ENCODE measurements at regions not wholly inside any gene's neighbourhood (a gene's known extent, or its start where the extent isn't known, plus 50 kb on each side); places are given as distances from the start of the nearest gene placed in this dataset.
A peak's percentile ranks its signal among the peaks of the same experiment; 100 is the strongest.

- peak; percentile 58 for DNase-seq (ENCODE audit: low read depth, low spot score)
These were observed 948.7 kb downstream of the KCNJ2 start for GRCh38 chr17:71118039-71118438.

- no peak for DNase-seq (ENCODE audit: low read depth, low spot score)
These were observed 958.1 kb downstream of the KCNJ2 start for GRCh38 chr17:71127416-71127815.

GRCh38 chr17:71142333-71142732 is 973.0 kb downstream of the KCNJ2 start:
- no peak for DNase-seq (ENCODE audit: low read depth, low spot score)

DNA sequence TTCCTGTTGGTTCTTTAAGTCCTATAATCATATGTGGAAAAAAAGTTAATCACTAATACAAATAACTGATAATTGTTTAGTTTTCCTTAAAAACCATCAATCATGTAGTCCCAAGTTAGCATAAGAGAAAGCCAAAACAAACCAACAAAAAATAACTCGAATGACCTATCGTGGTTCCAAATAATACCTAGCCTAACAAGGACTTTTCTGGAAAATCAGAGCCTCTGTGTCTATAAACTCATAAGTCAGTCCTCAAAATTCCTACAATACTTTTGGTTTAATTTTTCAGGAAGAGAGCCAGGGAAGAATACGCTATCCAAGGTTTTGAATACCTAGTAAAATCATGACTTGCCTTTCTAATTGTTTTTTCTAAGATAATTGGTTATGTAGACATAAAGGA is 975.3 kb upstream of the SOX9 start:
- DNase-seq (ENCODE audit: low read depth, low spot score), result peak; percentile 24

DNA sequence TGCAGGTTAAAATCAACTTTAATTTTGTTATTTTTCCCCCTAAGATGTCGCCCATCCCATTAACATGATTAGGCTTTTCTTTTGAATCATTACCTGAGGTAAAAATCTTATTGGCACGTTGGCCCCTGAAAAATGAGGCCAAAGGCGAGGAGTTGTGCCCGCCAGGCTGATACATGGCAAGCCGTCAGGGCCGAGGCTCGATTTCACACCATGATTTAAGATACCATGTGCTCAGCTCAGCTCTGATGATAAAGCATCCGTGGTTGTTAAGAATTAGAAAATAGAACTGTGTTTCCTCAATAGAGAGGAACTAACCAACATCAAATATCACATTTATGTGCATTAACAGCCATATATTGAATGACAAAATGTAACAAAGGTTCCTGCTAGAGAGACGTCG is 972.9 kb upstream of the SOX9 start:
- no peak for DNase-seq (ENCODE audit: low read depth, low spot score)

DNA sequence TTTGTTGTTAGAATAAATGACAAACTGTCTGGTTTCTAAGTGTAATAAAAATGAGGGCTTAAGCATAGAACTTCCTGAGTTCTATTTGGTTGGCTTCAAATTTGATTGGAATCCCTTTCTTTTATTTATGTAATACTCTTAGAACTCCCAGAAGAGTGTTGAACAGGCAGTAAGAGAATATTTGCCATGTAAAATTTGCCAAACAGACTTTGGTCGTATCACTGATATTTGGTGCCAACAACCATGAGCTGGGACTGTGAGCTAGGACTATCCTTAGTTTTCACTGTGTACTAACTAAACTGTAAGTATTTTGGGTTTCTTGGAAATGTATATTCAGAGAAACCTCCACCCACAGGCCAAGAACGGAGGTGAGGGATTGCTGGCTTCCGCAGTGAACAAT is 971.2 kb upstream of the SOX9 start:
- DNase-seq (ENCODE audit: low read depth, low spot score), result no peak

GRCh38 chr17:71157297-71157696 is 963.5 kb upstream of the SOX9 start:
- DNase-seq (ENCODE audit: low read depth, low spot score), result no peak

GRCh38 chr17:71158437-71158836 is 962.4 kb upstream of the SOX9 start:
- DNase-seq (ENCODE audit: low read depth, low spot score), result no peak

GRCh38 chr17:71163121-71163812 is 957.6 kb upstream of the SOX9 start:
- peak; percentile 89 for DNase-seq (ENCODE audit: low read depth, low spot score)

- DNase-seq (ENCODE audit: low read depth, low spot score), result no peak
These were observed 957.1 kb upstream of the SOX9 start for GRCh38 chr17:71163813-71164122.

DNA sequence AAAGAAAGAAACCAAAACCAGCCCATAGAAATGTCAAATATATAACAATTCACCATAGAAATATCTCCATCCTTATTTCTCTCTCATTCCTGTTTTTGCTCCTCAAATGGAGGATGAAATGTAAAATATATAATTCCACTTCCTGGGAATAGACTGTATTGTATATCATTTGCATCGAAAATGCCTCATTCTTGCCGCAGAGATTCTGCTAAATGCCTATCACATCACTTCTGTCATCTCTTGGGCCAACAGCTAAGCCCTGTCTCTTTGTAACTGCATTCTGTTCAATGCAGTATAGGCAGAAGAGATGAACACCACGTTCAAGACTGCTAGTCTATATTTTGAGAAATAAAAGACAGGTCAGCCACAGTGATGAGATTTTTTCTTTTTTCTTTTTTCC is 956.3 kb upstream of the SOX9 start:
- no peak for DNase-seq (ENCODE audit: low read depth, low spot score)

DNA sequence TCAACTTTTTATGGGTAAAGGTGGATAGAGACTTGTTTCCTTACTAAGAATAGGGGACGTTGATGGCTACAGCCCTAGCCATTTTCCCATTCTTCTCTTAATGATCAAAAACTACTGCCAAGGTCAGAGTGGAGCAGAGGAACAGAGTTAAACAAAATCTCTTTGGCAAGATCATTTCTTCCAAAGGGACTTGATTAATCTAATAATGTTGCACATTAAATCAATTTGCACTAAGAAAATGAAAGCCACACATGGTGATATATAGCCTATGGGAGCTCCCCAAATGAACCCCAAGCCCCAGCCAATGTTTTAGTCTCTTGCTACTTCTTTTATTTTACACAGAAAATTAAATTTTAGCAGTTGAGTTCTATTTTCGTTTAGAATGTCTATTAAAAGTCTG is 954.5 kb upstream of the SOX9 start:
- DNase-seq (ENCODE audit: low read depth, low spot score), result no peak

DNA sequence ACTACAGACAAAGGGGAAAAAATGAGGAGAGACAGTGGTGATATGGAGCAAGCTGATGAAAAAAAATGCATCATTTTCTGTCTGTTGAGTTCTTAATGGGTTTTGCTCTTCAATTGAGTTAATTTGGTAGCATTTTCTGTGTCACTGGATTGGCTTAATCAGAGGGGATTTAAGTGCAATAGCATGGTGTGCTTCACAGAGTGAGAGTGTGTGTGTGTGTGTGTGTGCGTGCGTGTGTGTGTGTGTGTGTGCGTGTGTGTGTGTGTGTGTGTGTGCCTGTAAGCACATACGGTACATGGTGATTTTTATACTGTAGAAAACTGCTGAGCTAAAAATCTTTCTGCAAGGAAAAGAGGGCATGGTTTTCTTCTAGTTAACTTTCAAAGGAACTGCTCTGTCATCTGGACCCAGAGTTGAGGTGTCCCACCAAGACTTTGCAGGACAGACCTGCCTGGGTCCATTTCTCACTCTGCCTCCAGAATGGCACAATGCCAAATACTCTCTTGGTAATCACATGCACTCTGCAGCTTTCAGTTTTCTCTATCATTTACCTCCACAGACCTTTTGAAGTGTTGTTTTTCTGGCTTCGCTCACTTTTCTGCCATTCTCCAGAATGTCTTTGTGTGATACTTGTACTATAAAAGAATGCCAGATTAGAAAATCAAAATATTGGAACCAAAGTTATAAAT is 952.6 kb upstream of the SOX9 start:
- peak; percentile 20 for DNase-seq (ENCODE audit: low read depth, low spot score)

- no peak for DNase-seq (ENCODE audit: low read depth, low spot score)
These were observed 950.8 kb upstream of the SOX9 start for GRCh38 chr17:71170070-71170469.

- DNase-seq (ENCODE audit: low read depth, low spot score), result no peak
These were observed 949.5 kb upstream of the SOX9 start for GRCh38 chr17:71171270-71171669.

DNA sequence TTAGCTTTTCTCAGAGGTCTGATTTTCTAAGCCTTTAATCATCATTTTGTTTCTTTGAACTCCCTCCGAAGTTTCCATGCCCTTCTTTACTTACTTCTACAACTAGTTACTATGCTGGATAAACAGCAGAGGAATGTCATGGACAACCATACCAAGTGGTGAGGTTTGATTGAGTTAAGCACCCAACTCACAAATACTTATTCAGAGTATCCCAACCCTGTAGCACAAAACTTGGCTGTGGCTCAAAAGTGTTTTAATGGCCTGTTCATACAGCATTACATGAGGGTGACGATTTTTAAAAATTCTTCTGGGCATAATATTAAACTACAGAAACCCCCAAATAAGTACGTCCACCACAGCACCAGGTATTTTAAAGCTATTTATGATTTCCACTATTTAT is 946.8 kb upstream of the SOX9 start:
- peak; percentile 8 for DNase-seq (ENCODE audit: low read depth, low spot score)

GRCh38 chr17:71176331-71176730 is 944.5 kb upstream of the SOX9 start:
- DNase-seq (ENCODE audit: low read depth, low spot score), result peak; percentile 8

DNA sequence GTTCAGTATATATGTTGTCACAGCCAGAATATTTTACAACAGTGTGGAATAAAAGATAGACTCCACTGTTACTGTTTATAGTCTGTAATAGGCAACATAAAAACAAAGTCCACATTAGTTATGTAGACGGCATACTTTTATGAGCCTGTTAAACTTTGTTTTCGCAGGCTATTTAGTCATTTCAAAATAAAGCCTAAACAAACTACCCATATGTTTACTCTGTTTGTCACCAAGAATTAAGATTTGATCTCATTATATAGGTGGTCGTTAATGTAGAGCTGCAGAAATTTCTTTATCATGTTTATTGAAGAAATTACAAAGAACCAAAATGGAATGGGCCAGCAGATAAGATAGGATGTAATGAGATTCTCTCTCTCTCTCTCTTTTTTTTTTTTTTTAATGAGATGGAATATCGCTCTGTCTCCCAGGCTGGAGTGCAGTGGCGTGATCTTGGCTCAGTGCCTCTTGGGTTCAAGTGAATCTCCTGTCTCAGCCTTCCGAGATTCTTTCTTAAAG is 943.8 kb upstream of the SOX9 start:
- no peak for DNase-seq (ENCODE audit: low read depth, low spot score)

DNA sequence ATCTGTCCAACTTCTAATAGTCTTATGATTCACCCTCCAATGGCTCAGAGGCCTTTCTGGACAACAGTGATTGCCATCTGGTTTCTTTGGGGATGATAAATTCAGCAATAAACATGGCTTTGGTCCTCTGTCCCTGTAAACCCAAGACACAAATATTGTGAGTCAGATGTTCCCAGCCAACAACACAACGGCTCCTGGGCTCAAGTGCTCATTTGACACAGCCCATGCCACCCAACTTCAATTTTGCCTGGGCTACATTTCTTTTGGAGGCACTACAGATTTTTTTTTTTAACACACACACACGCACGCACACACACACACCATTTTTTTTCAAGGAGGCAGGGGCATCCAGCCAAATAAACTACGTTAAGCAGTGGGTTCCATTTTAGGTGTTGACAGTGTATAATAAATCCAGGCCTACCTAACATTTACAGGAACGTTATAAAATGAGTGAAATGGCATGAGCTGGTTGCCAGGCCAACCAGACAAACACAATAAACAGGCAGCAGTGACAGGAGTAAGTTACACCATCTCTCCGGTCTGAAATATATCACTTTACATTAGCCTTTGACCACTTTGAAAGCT is 939.9 kb upstream of the SOX9 start:
- peak; percentile 64 for DNase-seq (ENCODE audit: low read depth, low spot score)

DNA sequence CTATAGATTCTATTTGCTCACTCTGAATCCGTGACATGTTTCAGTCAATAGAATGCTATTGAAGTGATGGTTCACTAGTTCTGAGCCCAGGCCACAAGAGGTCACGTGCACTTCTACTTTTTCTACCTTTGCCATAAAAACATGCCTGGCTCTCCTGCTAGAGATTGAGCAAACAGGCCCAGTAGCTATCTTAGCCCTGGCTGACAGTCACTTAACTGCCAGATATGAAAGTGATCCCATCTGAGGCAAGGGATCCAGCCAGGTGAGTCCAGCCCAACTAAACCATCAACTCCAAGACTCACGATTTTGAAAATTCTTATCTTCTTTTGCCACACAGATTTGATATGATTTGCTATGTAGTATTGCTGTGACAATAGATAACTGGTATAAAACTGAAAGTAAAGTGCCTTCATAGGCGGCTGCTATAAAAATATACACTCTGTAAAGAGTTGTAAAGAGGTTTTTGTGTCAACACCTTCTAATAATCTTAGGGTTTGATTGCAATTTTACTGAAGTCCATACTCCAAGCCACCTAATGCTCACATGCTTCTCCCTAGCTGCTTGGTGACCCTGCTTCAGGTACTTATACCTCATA is 937.7 kb upstream of the SOX9 start:
- no peak for DNase-seq (ENCODE audit: low read depth, low spot score)

GRCh38 chr17:71184716-71185115 is 936.1 kb upstream of the SOX9 start:
- no peak for DNase-seq (ENCODE audit: low read depth, low spot score)

DNA sequence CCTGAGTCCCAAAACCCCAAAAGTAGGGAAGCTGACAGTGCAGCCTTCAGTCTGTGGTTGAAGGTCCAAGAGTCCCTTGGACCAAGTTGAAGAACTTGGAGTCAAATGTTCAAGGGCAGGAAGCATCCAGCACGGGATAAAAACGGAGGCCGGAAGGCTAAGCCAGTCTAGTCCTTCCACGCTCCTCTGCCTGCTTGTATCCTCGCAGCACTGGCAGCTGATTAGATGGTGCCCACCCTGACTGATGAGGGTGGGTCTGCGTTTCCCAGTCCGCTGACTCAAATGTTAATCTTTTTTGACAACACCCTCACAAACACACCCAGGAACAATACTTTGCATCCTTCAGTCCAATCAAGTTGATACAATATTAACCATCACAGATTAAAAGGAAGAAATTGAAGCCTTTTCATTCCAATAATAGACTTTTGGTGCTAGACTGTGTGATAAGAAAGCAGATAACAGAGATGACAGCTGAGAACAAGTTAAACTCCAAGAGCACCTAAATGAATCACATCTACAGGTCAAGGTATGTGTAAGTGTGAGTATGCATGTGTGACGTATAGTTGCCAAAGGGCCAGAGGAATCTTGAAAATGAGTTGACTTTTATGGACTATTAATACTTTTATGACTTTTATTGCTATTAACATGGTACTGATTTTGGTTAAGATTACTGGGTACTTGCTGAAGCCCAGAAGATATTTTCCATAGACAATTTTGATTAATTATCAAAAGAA is 933.5 kb upstream of the SOX9 start:
- no peak for DNase-seq (ENCODE audit: low read depth, low spot score)
